ENCODE measurements at regions not wholly inside any gene's neighbourhood (a gene's known extent, or its start where the extent isn't known, plus 50 kb on each side); places are given as distances from the start of the nearest gene placed in this dataset.
"Not testable (repeated sequence)": the region's sequence is repeated elsewhere in the genome, so short reads cannot be mapped to it uniquely, and the experiment has no call there.

- DNase-seq (ENCODE audit: low read depth in 2 of 2), result no peak
These were observed 228.8 kb downstream of the SMARCA2 start for GRCh38 chr9:2243666-2244555.

- DNase-seq (ENCODE audit: low read depth in 2 of 2), result no peak
These were observed 232.2 kb downstream of the SMARCA2 start for GRCh38 chr9:2247340-2247739.

GRCh38 chr9:2248768-2249265 lies 233.7 kb downstream of the SMARCA2 start:
- DNase-seq (ENCODE audit: low read depth in 2 of 2), result no peak

- DNase-seq (ENCODE audit: low read depth in 2 of 2), result no peak
These were observed 238.8 kb downstream of the SMARCA2 start for GRCh38 chr9:2253636-2254580.

- DNase-seq (ENCODE audit: low read depth in 2 of 2), result no peak
These were observed 240.0 kb downstream of the SMARCA2 start for GRCh38 chr9:2255128-2255527.

- DNase-seq (ENCODE audit: low read depth in 2 of 2), result no peak
These were observed 242.2 kb downstream of the SMARCA2 start for GRCh38 chr9:2257248-2257929.

- no peak for DNase-seq (ENCODE audit: low read depth in 2 of 2)
These were observed 245.5 kb downstream of the SMARCA2 start for GRCh38 chr9:2260417-2261306.

- DNase-seq (ENCODE audit: low read depth in 2 of 2), result no peak
These were observed 246.4 kb downstream of the SMARCA2 start for GRCh38 chr9:2261421-2262103.

GRCh38 chr9:2262386-2263071 lies 247.4 kb downstream of the SMARCA2 start:
- no peak for DNase-seq (ENCODE audit: low read depth in 2 of 2)

- no peak for DNase-seq (ENCODE audit: low read depth in 2 of 2)
These were observed 248.0 kb downstream of the SMARCA2 start for GRCh38 chr9:2263111-2263510.

GRCh38 chr9:2263665-2264064 lies 248.5 kb downstream of the SMARCA2 start:
- no peak for DNase-seq (ENCODE audit: low read depth in 2 of 2)

- DNase-seq (ENCODE audit: low read depth in 2 of 2), result no peak
These were observed 248.9 kb downstream of the SMARCA2 start for GRCh38 chr9:2264081-2264480.

GRCh38 chr9:2267181-2267745 lies 252.1 kb downstream of the SMARCA2 start:
- no peak for DNase-seq (ENCODE audit: low read depth in 2 of 2)

GRCh38 chr9:2269778-2270177 lies 254.6 kb downstream of the SMARCA2 start:
- DNase-seq (ENCODE audit: low read depth in 2 of 2), result no peak

GRCh38 chr9:2270565-2270964 lies 255.4 kb downstream of the SMARCA2 start:
- no peak for DNase-seq (ENCODE audit: low read depth in 2 of 2)

- no peak for DNase-seq (ENCODE audit: low read depth in 2 of 2)
These were observed 256.3 kb downstream of the SMARCA2 start for GRCh38 chr9:2271426-2271825.

GRCh38 chr9:2274762-2275161 lies 259.6 kb downstream of the SMARCA2 start:
- DNase-seq (ENCODE audit: low read depth in 2 of 2), result no peak

- DNase-seq (ENCODE audit: low read depth in 2 of 2), result no peak
These were observed 261.1 kb downstream of the SMARCA2 start for GRCh38 chr9:2276296-2276695.

- DNase-seq (ENCODE audit: low read depth in 2 of 2), result not testable (repeated sequence)
These were observed 262.0 kb downstream of the SMARCA2 start for GRCh38 chr9:2277133-2277532.

All from stimulated activated CD8-positive, alpha-beta memory T cell treated with anti-CD3 and anti-CD28 coated beads, Interleukin-7, amount 100 ng/mL, for 4 hours (primary cell).